Pancreas (tissue), 10 donors: ENCODE measurements at regions not wholly inside any gene's neighbourhood (a gene's known extent, or its start where the extent isn't known, plus 50 kb on each side); places are given as distances from the start of the nearest gene placed in this dataset.

Experiments
- ATAC-seq, 4 donors: fragments of 200-7000 bp; cut with Tn5 transposase; one replicate each; pipeline versions ENCODE4 v1.8.0 to v1.9.1; 2020; ENCODE audit warnings: mild to moderate bottlenecking in 4 of 4, moderate library complexity in 4 of 4
- DNase-seq, 6 donors: peaks; one replicate each; pipeline ENCODE4 v3.0.0-alpha.2; 2020
- FAIRE-seq: peaks from 2 replicates; lab custom pipeline; 2012; peaks lifted over from hg19 to GRCh38; lab: Jason Lieb, UNC
- H3K27ac ChIP-seq, 4 donors: fragments of 200-600 bp; sonication (generic); 1 replicate in 3 of 4; 2 replicates in 1 of 4; pipeline versions ENCODE4 v1.5.0 to v1.8.0; 2020
- H3K27me3 ChIP-seq, 4 donors: fragments of 200-600 bp; one replicate each; pipeline ENCODE4 v1.8.0; 2021
- H3K36me3 ChIP-seq, 3 donors: fragments of 200-600 bp; sonication (generic) in 1 of 3; one replicate each; pipeline versions ENCODE4 v1.5.0 to v1.8.0; 2020 to 2021
- H3K4me1 ChIP-seq, 3 donors: fragments of 200-600 bp; one replicate each; pipeline ENCODE4 v1.8.0; 2021
- H3K4me3 ChIP-seq, 4 donors: fragments of 200-600 bp; sonication (generic) in 2 of 4; one replicate each; pipeline versions ENCODE4 v1.5.0 to v1.8.0; 2020 to 2021
- H3K9me3 ChIP-seq, 4 donors: fragments of 200-600 bp; one replicate each; pipeline ENCODE4 v1.8.0; 2021
- CTCF ChIP-seq, 4 donors: fragments of 200-600 bp; sonication (generic) in 3 of 4; IDR thresholded peaks; one replicate each; pipeline versions ENCODE4 v1.5.0 to v1.8.0; 2021; ENCODE audit warnings: antibody characterized with exemption in 4 of 4
- WGBS, 2 donors: extraction: QIAGEN DNeasy Blood & Tissue Kit; methylation state at CpG; one replicate each; pipeline ENCODE4 v1.1.7; 2013; 5-methylcytosine and 5-hydroxymethylcytosine counted together
- intact Hi-C, 3 donors: fragments of 100-400 bp; cut with DNase I; formaldehyde crosslinking; loops; one replicate each; pipeline versions ENCODE4 v1.11.1 to v1.14.2; 2022
- donor health status: healthy with polysubstance abuse.
- donor health status: DM: no; HTN: no; CAD: no; lungs with moderate emphysema.
- donor health status: DM: no; HTN: no; CAD: no.
- donor health status: control.
- donor health status: control.
- donor health status: Bipolar disorder and iron deficiency.
- donor health status: DM: yes; HTN: yes; CAD: no.
- donor health status: DM: no; HTN: no; CAD: no.
- donor health status: DM: no; HTN: no; CAD: no.
- donor health status: DM: yes; HTN: yes; CAD: no.

- FAIRE-seq (no peak), DNase-seq (no peak), ATAC-seq (no peak)
- intact Hi-C loops, result loop anchor here in 1 of 3 donors (10.0 kb wide), 1 partner anchor 108 kb away; no protein-coding TSS in a partner anchor
- Histone ChIP-seq H3K36me3 (no peaks in the 10 kb centered on the region), H3K27me3 (no peaks in the 10 kb centered on the region), H3K4me1 (peaks cover 0 to 11% (median 8%) of the 10 kb centered on the region in 3 donors), H3K9me3 (no peaks in the 10 kb centered on the region), H3K27ac (no peak overlapping the region), H3K4me3 (no peak overlapping the region)
- 74 to 82% methylated on average over 4 of the region's 4 CpGs for WGBS, 2 donors
- no peak for TF ChIP-seq CTCF (IDR thresholded peaks at IDR 0.05)
These were observed 201.2 kb downstream of the SNX10 start for GRCh38 chr7:26492816-26493215.

- Histone ChIP-seq H3K27me3 (no peaks in the 10 kb centered on the region), H3K9me3 (no peaks in the 10 kb centered on the region), H3K36me3 (no peaks in the 10 kb centered on the region), H3K4me3 (no peak overlapping the region), H3K27ac (no peak overlapping the region), H3K4me1 (peaks cover 0 to 11% (median 8%) of the 10 kb centered on the region in 3 donors)
- 54 to 57% methylated on average over 8 of the region's 8 CpGs for WGBS, 2 donors
- intact Hi-C loops, result loop anchor here in 1 of 3 donors (10.0 kb wide), 1 partner anchor 109 kb away; no protein-coding TSS in a partner anchor
- no peak for TF ChIP-seq CTCF (IDR thresholded peaks at IDR 0.05)
- peak in 3 of 6 donors; percentile 41 to 44 (median 42) for DNase-seq
- no peak for FAIRE-seq
- peak; percentile 62 to 84 (median 72) for ATAC-seq
These were observed 202.2 kb downstream of the SNX10 start for GRCh38 chr7:26493737-26494428.

- no peaks in the 10 kb centered on the region for H3K9me3 ChIP-seq
- H3K27me3 ChIP-seq, result no peaks in the 10 kb centered on the region
- intact Hi-C loops, result loop anchor here in 1 of 3 donors (10.0 kb wide), 1 partner anchor 111 kb away; no protein-coding TSS in a partner anchor
- peaks cover 0 to 11% (median 8%) of the 10 kb centered on the region in 3 donors for H3K4me1 ChIP-seq
- DNase-seq (no peak), FAIRE-seq (no peak), ATAC-seq (peak in 3 of 4 donors; percentile 64 to 77 (median 74))
- WGBS, 2 donors, result 16% methylated on average over 2 of the region's 2 CpGs
- no peak for TF ChIP-seq CTCF (IDR thresholded peaks at IDR 0.05)
- H3K36me3 ChIP-seq, result no peaks in the 10 kb centered on the region
- no peak overlapping the region for H3K27ac ChIP-seq
- H3K4me3 ChIP-seq, result no peak overlapping the region
These were observed 203.9 kb downstream of the SNX10 start for GRCh38 chr7:26495569-26495968.

GRCh38 chr7:26497801-26498596, 206.3 kb downstream of the SNX10 start:
- no peaks in the 10 kb centered on the region for H3K9me3 ChIP-seq
- no peaks in the 10 kb centered on the region for H3K36me3 ChIP-seq
- H3K27ac ChIP-seq, result peak overlapping the region in 1 of 4 donors; percentile 17
- no peak for ATAC-seq
- no peak for FAIRE-seq
- peaks cover 0 to 11% (median 8%) of the 10 kb centered on the region in 3 donors for H3K4me1 ChIP-seq
- H3K27me3 ChIP-seq, result no peaks in the 10 kb centered on the region
- no peak for DNase-seq
- no peak overlapping the region for H3K4me3 ChIP-seq
- intact Hi-C loops, result loop anchor here in 1 of 3 donors (10.0 kb wide), 1 partner anchor 113 kb away; no protein-coding TSS in a partner anchor
- WGBS, 2 donors, result 79 to 82% methylated on average over 12 of the region's 12 CpGs
- no peak for TF ChIP-seq CTCF (IDR thresholded peaks at IDR 0.05)
